ENCODE measurements at regions not wholly inside any gene's neighbourhood (a gene's known extent, or its start where the extent isn't known, plus 50 kb on each side); places are given as distances from the start of the nearest gene placed in this dataset.
"Not testable (repeated sequence)": the region's sequence is repeated elsewhere in the genome, so short reads cannot be mapped to it uniquely, and the experiment has no call there.

DNA sequence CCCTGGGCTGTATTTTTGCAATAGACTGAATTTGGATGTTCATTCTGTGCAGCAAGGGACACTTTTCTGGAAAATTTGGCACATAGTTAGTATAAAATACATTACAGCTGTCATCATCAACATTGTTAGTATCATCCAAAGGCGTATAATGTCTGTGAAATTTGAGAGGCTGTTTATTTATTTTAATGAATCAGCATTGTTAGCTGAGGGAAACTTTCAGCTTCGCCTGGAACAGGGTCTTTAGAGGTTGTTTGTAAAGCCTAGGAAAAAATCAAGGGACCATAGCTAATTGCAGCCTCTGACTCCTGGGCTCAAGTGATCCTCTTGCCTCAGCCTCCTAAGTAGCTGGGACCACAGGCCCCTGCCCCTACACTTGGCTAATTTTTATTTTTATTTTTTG is 106.8 kb upstream of the USP24 start:
- DNase-seq: peak; percentile 71

DNA sequence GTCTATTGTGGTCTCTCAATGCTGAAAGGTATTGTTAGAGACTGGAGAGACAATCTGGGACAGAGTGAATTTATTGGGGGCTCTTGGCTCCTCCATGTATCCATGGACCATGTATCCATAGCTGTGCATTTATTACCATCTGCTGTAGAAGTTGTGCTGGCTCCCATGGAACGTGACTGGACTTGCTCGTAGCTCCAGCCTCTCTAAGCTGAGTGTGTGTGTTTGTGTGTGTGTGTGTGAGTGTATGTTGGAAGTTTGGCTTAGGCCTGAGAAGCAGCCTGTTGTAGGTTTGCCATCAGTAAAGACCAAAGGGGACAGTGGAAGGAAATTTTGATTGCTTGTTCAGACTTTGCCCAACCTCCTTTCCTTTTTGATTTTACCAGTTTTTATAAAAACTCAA is 105.7 kb upstream of the USP24 start:
- no peak for DNase-seq

DNA sequence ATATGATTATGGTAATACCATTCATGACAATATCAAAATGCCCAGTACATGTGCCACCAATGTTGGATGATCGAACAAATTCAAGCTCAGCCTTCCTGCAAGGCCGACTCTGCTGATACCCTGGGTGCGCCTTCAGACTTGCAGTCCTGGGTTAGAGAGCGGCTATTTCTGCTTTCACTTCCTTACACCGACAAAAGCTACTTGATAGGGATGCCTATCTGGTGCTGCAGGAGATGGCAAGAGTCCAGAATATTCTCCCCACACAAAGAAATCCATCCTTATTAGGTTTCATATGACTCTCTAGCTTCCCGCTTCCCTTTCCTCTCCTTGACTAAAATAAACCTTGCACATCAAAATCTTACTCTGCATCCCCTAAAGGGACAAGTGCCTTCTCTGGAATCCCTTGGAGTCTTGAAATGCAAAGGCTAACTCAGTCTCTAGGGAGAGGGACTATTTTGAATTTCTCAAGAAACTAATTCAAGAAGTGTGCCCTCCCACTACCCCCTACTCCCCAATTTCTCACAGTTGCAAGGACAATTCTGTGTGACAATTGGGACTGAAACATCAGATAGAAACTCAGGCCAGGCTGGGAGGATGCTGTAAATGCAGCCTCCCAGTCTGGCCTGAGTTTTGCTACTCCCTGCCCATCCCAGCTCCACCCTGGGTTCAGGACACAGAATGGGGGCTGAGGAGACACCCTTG is 103.1 kb upstream of the USP24 start:
- DNase-seq: no peak

DNA sequence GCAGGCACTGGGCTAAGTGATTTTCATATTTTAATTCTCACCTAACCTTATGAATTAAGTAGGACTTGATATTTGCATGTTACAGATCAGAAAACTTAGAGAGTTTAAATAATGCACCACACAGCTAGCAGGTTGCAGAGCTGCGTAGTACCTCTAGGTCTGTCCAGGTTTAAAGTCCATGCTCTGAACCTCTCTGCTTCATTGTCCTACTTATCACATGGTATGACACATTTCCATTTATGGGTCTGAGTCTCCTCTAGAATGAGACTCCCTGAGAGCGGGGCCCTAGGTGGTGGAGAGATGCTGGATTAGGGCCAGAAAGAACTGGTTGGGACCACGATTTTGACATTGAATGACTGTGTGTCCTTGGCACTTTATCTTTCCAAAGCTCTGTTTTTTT is 102.5 kb upstream of the USP24 start:
- no peak for DNase-seq

DNA sequence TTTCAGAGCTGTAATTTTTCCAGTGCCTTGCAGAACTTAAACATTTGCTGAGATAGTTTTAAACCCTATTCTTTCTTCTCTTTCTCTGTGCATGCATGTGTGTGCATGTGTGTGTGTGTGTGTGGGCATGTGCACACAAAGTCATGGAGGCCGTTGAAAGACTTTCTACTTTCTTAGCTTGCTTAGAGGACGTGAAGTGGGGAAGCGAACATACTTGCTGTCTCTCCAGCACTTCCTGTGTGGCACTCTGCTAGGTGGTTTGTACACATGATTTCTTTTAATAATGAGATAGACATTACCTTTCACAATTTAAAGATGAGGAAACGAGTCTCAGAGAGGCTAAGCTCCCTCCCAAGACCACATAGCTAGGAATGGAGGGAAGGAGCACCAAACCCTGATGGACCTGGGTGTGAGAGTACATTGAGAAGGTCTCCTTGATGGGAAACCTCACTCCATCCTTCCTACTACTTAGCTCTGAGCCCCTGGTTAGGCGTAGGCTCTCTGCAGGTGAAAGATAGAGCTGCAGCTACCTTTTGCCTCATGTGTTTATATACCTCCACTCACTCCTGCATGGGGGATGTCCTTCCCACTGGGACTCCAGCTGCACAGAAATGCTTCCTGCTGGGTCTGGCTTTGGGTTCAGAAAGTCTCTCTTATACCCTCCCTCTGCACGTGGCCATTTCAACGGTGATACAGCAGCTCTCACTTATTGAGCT is 101.9 kb upstream of the USP24 start:
- no peak for DNase-seq

DNA sequence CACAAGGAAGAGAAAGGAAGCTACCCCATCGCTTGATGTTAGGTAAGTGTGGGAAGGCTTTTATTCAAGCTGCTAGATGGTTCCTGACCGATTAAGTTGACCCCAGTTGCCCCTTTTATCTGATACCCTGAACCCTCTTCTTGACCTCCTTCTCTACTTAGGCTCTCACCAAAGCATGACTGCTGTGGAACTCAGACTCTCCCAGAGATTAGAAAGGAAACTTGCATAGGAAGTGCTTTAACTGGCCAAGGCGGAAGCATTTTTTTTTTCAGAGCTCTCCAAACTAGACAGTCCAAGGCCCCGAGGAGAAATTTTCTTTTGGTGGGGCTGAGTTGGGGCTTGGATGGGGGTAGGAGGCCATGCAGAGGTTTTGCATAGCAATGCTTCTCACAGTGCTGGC is 101.3 kb upstream of the USP24 start:
- DNase-seq: no peak

DNA sequence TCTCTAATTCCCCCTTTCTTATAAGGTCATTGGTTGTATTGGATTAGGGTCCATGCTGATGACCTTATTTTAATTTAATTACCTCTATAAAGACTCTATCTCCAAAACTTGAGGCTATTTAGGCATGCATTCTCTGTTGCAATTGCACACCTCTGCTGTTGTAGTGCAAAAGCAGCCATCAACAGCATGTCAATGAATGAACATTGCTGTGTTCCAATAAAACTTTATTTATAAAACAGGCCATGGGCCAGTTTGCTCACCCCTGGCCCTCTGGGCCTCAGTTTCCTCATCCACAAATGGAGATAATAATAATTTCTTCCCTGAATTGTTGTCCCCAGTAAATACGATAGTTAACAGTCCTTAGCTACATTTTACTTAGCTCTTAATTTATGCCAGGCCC is 100.4 kb upstream of the USP24 start:
- DNase-seq: no peak

DNA sequence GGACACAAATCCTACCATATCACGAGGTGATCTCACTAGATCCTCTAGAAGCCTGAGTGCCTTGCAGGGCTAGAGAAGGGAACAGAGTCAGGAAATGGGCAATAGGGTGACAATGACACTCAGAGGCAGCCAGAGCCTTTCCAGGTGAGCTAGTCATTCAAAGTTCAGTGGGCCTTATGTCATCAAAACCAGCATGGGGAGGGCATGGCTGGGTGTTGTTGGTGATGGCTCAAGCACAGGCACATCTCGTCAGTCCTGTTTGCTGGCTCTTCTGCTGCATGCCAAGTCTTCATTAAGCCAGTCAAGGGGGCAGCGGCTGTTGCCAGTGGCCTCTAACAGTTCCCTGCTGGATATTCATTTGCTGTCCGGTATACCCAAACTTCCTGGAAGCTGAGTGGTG is 99.6 kb upstream of the USP24 start:
- DNase-seq: no peak

DNA sequence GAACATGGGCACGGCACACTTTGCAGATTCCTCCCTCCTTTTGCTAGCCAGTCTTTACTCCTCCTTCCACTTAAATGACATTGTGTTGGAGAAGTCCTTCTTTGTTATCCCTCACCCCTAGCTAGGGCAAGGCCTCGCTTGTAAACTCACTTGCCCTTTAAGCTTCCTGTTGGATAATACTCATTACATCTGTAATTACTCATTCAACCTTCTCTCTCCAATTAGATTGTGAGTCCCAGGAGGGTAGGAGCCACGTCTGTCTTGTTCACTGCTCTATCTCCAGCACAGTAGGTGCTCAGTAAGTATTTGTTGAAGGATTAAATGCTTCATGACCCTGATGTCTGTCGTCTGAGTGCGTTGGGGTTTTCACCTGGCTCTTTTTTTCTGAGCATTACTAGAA is 98.7 kb upstream of the USP24 start:
- no peak for DNase-seq

DNA sequence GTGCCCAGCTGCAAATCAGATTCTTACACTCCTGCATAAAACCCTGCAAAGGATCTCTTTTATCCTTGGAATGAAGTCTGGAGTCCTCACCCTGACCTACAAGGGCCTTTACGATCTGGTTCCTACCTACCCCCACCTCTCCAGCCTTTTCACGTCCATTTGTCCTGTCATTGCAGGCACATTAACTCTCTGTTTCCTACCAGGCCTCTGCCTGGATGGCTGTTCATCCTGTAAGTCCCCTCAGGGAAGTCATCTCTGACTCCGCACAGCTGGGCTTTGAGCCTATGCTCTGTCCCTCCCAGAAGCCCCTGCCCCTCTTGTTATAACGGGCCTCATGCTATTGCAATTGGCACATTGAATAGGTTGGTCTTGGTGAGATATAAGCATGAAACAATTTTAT is 96.8 kb upstream of the USP24 start:
- no peak for DNase-seq

DNA sequence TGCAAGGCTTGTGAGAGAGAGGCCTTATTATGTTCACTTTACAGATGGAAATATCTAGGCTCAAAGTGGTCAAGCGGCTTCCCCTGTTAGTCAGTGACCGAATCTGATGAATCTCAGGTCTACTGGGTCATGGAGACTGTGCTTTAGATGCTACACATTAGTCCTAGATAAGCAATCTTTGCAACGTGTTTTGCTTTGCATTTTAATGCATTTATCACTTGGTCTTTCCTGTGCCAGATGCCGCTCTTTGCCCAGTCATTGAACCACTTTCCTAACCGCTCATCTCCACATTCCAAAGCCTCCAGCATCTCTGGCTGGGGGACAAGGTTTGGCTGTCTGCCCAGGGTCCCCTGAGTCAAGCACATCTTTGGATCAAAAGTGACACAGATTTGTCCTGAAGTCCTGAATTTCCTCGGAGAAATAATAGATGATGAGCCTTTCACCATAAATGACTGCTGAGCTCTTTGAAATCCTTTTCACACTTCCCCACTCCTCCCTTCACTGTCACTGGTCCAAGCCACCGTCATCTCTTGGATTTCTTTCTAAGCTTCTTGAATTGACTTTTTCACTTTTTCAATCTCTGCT is 96.0 kb upstream of the USP24 start:
- DNase-seq: peak; percentile 74

DNA sequence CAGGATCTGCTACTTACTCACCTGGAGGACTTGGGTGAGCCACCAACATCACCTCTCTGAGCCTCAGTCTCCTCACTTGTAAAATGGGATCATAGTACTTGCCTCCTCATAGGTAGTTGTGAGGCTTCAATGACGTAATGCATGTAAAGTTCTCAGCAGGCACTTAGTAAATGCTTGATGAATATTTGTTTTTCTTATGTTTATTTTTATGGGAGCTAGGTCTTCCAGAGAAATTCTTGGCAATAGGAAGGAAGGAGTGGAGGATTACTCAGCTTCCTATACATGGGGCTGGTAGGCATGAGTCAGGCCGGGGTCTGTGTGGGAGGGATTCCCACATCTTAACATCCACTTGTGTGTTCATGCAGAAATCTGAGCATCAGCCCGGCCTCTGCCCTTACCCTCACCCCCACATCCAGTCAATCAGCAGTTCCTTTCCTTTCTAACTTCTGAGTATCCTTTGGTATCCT is 95.4 kb upstream of the USP24 start:
- no peak for DNase-seq

DNA sequence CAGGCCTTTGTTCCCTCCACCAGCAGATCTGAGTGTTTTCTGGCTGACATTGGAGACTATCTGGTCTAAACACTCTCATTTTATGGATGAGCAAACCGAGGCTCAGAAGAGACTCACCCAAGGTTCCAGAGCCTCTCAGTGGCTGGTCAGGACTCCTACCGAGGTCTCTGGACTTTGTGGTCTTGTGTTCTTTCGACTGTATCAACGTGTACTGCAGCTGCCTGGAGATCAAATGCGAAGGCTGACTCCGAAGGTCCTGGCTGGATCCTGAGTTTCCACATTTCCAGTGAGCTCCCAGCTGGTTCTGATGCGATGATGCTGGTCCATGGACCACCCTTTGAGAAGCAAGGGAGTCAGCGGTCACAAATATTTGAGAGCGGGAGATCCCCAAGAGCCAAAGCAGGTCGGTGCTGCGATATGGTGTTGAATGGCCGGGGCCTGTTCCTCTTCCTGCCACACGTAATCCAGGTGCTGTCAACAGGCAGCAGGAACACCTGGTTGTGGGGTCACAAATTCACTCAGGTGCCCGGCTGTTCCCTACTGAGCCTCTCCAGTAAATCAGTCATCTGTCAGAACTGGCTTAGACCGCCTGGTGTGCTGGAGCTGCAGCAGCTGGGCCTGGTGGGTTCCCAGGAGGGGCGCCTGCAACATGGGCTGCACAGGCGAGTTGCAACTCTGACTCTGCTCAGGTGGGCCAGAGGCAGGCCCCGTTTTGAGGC is 94.8 kb upstream of the USP24 start:
- no peak for DNase-seq

DNA sequence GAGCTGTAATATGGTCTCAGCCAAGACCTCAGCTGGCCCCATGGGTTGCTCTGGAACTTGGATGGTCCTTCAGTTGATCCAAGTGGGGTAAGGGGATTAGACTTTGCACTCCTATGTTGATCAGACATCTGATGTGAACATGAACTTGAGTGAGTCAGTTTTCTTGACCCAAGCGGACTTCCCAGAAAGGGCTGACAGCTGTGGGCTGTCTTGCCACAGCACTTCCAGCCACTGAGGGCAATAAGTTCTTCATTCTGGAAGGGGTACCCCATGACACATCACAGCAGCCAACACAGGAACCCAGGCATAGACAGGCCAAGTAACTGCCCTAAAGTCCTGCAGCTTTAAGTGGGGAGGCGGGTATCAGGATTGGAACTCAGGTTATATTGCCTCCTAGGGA is 93.9 kb upstream of the USP24 start:
- DNase-seq: no peak

DNA sequence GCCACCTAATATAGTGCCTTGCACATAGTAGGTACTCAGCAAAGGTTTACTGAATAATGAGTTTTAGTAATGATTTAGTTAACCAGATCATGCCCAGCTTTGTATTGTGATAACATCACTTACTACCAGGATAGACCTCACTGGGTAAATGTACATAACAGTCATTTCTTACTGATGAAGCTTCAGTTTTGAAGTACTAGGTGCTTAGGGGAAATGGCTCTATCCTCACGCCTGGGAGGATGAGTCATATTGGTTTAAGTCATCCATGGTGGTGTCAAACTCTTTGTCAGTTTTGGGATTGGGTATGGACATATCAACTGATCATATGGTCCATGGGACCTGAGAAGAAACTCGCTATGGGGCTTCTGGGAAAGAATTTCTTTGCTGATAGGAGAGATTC is 90.6 kb upstream of the USP24 start:
- no peak for DNase-seq

DNA sequence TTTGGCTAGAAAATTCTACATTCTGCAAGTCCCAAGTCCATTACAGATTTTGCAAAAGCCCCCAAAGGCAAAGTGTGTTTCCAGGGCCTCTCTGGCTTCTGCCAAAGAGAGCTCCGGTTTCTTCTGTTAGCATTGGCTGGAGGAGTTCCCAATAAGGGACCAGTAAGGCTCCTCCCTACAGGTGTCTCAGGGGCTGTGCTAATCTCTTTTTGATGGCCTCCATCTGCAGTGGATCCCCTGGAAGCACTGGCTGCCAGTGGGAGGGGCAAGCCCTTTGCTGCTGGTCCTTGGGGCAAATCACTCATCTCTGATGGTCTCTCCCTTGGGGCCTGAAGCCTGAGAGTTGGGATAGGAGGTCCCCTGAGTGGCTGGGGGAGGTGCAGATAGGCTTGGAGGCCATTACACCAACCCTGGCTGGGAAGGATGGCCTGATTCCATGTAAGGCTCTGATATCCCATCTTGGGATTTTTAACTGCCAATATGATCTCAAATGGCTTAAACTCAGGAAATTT is 89.1 kb upstream of the USP24 start:
- DNase-seq: peak; percentile 88

DNA sequence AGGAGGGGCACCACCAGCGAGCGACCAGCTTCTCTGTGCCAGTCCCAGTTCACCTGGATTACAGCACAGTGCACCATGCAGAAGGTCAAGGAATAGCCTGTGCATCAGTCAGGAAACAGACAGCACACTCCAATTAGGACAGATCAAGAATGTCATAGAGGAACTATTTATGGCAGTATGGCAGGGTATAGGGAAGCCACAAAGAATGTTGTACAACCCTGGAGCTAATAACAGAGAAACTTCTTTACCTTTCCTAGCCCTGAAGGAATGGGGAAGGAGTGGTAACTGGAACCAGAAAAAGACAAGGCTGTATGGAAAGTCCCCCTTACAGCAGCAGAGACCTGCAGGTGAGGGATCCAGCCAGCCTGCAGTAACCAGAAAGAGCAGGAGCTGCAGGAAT is 87.8 kb upstream of the USP24 start:
- DNase-seq: no peak

DNA sequence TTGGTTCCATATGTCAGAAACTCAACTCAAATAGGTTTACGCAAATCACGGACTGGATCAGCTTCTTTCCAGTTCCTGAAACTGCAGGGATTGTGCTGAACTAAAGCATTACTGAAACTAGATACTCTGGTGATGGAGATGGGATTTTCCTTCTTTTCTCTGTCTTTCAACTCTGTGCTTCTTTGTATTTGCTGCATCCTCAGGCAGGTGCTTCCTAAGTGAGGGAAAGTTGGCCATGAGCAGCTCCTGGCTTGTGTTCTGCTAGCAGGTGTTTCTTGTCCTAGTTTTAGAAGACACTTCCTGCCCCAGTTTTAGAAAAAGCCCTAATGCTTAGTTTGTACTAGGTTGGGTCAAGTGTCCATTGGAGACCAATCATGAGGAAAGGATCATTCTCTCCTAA is 86.7 kb upstream of the USP24 start:
- peak; percentile 78 for DNase-seq

DNA sequence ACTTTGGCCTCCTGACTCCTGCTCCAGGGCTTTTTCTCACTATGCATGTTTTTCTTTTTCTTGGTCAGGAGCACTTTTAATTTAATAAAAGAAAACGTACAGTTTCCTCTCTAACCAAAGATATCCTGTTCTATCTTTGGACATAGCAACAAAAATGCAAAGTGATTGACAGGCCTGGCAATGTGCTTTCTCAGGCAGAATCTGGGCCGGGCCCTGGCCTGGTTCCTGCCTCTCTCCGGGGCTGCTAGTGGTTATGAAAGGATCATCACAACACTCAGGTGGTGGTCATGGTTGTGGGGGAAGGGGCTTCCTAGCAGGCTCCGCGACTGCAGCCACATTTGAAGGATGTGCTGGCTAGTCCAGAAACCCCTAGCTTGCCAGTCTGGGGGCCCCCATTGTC is 85.8 kb upstream of the USP24 start:
- no peak for DNase-seq

DNA sequence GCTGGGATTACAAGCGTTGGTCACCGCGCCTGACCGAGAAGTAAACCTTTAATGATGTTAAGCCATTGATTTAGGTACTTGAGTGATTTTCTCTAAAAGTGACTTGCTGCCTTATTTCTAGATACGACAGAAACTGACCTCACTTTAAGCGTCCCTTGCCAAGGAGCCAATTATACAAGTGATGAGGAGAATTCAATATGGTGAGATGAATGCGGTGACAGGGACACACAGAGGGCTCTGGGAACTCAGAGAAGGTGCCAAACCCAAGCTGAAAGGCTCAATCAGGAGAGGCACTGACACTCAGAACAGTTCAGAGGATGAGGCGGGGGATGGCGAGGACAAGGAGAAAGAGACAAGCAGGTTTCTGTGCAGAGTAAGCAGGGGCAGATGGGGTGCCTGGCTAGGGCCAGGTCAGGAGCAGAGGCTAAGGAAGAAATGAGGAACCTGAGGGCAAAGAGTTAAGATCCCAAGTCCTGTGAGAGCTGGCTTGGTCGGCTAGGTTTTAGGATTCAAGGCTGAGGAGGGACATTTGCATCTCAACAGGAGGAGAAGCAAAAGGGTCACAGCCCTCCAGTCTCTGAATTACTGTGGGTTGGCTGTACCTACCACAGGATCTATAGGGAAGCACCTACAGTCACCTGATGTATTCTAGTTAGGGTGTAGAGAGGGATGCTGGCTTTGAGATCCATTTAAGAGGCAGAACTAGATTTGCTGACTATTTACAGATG is 83.2 kb upstream of the USP24 start:
- DNase-seq: no peak

DNA sequence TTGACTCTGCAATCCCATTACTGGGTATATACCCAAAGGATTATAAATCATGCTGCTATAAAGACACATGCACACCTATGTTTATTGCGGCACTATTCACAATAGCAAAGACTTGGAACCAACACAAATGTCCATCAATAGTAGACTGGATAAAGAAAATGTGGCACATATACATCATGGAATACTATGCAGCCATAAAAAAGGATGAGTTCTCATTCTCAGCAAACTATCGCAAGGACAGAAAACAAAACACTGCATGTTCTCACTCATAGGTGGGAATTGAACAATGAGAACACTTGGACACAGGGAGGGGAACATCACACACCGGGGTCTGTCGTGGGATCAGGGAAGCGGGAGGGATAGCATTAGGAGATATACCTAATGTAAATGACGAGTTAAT is 81.1 kb upstream of the USP24 start:
- not testable (repeated sequence) for DNase-seq

DNA sequence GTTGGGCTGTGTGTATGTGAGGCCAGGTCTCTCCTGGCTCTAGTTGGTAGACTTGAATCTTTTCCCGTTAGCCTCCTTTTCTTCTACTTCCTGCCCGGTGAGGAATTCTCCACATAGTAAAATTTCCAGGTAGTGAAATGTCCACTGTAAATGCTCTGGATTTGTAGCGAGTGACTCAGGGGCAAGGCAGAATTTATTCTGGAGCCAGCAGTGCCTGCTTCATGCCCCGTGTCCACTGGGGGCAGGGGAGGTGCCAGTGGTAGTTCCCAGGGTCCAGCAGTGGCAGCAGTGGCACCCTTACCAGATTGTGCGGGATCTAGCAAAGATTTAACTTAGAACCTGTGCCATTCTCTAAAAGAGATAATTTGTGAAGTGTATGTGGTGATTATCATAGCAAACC is 74.5 kb upstream of the USP24 start:
- no peak for DNase-seq
